MM.1S (cell line): ENCODE measurements at regions not wholly inside any gene's neighbourhood (a gene's known extent, or its start where the extent isn't known, plus 50 kb on each side); places are given as distances from the start of the nearest gene placed in this dataset.

Experiments used
- DNase-seq: peaks from one replicate; pipeline ENCODE4 v3.0.0-alpha.2; 2015
- H2AFZ ChIP-seq: fragments of 300-600 bp; sonication (generic); 2 replicates; pipeline ENCODE4 v1.6.0; 2016; ENCODE audit warnings: antibody characterized with exemption, low read length
- H3F3A ChIP-seq: fragments of 300-600 bp; sonication (generic); 2 replicates; pipeline ENCODE4 v1.6.1; 2016; ENCODE audit warnings: mild to moderate bottlenecking, antibody characterized with exemption, low read length, moderate library complexity, mixed read lengths; ENCODE audit not compliant: insufficient read depth
- H3K27ac ChIP-seq: fragments of 300-600 bp; sonication (generic); 2 replicates; pipeline ENCODE4 v1.5.1; 2016; ENCODE audit warnings: mild to moderate bottlenecking, low read length
- H3K27me3 ChIP-seq: fragments of 300-600 bp; sonication (generic); replicated peaks from 2 replicates; pipeline ENCODE4 v1.6.0; 2016; ENCODE audit warnings: low read length; ENCODE audit not compliant: insufficient read depth
- H3K36me3 ChIP-seq: fragments of 300-600 bp; sonication (generic); replicated peaks from 2 replicates; pipeline ENCODE4 v1.6.1; 2016; ENCODE audit warnings: mild to moderate bottlenecking, low read length, mixed read lengths; ENCODE audit not compliant: insufficient read depth
- H3K4me1 ChIP-seq: fragments of 300-600 bp; sonication (generic); 2 replicates; pipeline ENCODE4 v1.6.1; 2016; ENCODE audit warnings: low read length, mixed read lengths
- H3K4me2 ChIP-seq: fragments of 300-600 bp; sonication (generic); 2 replicates; pipeline ENCODE4 v1.6.0; 2016; ENCODE audit warnings: low read depth, low read length
- H3K4me3 ChIP-seq: fragments of 300-600 bp; sonication (generic); 2 replicates; pipeline ENCODE4 v1.5.1; 2016; ENCODE audit warnings: low read length, mixed read lengths
- H3K79me2 ChIP-seq: fragments of 300-600 bp; sonication (generic); 2 replicates; pipeline ENCODE4 v1.6.1; 2016; ENCODE audit warnings: mixed run types, low read length, mixed read lengths
- H3K9ac ChIP-seq: fragments of 300-600 bp; sonication (generic); 2 replicates; pipeline ENCODE4 v1.6.1; 2016; ENCODE audit warnings: low read length, mixed read lengths
- H3K9me2 ChIP-seq: fragments of 300-600 bp; sonication (generic); replicated peaks from 2 replicates; pipeline ENCODE4 v1.6.1; 2016; ENCODE audit warnings: mild to moderate bottlenecking, low read length, mixed read lengths; ENCODE audit not compliant: insufficient read depth
- H3K9me3 ChIP-seq: fragments of 300-600 bp; sonication (generic); replicated peaks from 2 replicates; pipeline ENCODE4 v1.6.1; 2016; ENCODE audit warnings: mild to moderate bottlenecking, low read length, mixed read lengths; ENCODE audit not compliant: insufficient read depth
- H4K20me1 ChIP-seq: fragments of 300-600 bp; sonication (generic); 2 replicates; pipeline ENCODE4 v1.6.1; 2016; ENCODE audit warnings: mild to moderate bottlenecking, low read length, moderate library complexity, mixed read lengths; ENCODE audit not compliant: insufficient read depth
- EZH2 ChIP-seq: fragments of 300-600 bp; sonication (generic); optimal IDR thresholded peaks from 2 replicates; pipeline ENCODE3; 2017; ENCODE audit warnings: low read depth, mild to moderate bottlenecking, antibody characterized with exemption, low read length, mixed read lengths
- EZH2phosphoT487 ChIP-seq: fragments of 300-600 bp; sonication (generic); IDR thresholded peaks from 2 replicates; pipeline ENCODE4 v1.6.1; 2018; ENCODE audit warnings: antibody characterized with exemption, low read length
- TF ChIP-seq, protein P1 (sequence below): fragments of 300-600 bp; sonication (generic); IDR thresholded peaks from 2 replicates; pipeline ENCODE4 v1.5.1; 2016; ENCODE audit warnings: antibody characterized with exemption, low read length, mixed read lengths

DNA sequence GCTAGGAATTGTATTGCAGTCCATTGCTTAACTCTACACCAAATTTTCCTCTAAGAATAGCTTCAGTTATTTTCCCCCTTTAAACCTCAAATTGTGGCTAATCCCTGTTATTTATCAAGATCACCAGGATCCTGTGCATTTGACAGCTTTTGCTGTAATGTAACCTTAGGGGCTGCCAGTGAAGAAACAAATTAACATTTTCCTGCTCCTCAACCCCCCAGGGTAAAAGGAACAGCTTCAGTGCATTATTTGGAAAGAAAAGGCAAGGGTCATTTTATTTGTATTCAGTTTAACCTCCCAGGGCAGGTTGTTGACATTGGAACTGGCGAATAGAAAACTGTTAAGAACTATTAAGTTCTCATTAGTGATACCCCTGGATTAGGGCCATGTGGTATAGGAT is 57.0 kb downstream of the PCDH20 start:
- TF ChIP-seq EZH2phosphoT487 (no peak), EZH2 (no peak)
- TF ChIP-seq, protein P1, sequence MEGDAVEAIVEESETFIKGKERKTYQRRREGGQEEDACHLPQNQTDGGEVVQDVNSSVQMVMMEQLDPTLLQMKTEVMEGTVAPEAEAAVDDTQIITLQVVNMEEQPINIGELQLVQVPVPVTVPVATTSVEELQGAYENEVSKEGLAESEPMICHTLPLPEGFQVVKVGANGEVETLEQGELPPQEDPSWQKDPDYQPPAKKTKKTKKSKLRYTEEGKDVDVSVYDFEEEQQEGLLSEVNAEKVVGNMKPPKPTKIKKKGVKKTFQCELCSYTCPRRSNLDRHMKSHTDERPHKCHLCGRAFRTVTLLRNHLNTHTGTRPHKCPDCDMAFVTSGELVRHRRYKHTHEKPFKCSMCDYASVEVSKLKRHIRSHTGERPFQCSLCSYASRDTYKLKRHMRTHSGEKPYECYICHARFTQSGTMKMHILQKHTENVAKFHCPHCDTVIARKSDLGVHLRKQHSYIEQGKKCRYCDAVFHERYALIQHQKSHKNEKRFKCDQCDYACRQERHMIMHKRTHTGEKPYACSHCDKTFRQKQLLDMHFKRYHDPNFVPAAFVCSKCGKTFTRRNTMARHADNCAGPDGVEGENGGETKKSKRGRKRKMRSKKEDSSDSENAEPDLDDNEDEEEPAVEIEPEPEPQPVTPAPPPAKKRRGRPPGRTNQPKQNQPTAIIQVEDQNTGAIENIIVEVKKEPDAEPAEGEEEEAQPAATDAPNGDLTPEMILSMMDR = no peak
- Histone ChIP-seq H3K4me2 (no peak overlapping the region), H3K9me3 (no peaks in the 10 kb centered on the region), H3K4me3 (no peak overlapping the region), H3K9me2 (no peaks in the 10 kb centered on the region), H3K9ac (no peak overlapping the region), H3K79me2 (no peaks in the 10 kb centered on the region), H3K4me1 (no peaks in the 10 kb centered on the region), H2AFZ (no peak overlapping the region), H3K36me3 (no peaks in the 10 kb centered on the region), H3K27me3 (no peaks in the 10 kb centered on the region), H3F3A (no peaks in the 10 kb centered on the region), H3K27ac (no peak overlapping the region), H4K20me1 (no peaks in the 10 kb centered on the region)
- DNase-seq = no peak

DNA sequence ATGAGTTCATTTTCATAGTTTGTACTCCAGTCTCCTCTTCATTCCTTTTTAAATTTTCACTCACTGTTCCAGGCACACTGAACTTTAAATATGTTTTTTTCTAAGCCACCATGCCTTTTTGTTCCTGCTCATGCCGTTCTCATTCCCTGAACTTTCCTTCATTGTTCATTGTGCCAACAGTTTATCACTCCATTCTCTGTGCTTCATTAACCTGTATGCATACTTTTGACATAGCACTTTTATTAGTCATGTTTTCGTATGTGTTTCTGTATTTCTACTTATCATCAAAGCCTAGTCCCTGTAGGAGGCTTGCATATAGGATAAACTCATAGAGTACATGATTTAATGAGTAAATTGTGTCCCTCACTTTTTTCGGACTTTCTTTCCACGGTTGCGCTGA is 65.3 kb downstream of the PCDH20 start:
- Histone ChIP-seq H3K9me3 (no peaks in the 10 kb centered on the region), H4K20me1 (no peaks in the 10 kb centered on the region), H3K27ac (no peak overlapping the region), H3K9me2 (no peaks in the 10 kb centered on the region), H3K4me3 (no peak overlapping the region), H3K4me1 (no peaks in the 10 kb centered on the region), H3F3A (no peaks in the 10 kb centered on the region), H3K79me2 (no peaks in the 10 kb centered on the region), H3K4me2 (no peak overlapping the region), H2AFZ (no peak overlapping the region), H3K27me3 (no peaks in the 10 kb centered on the region), H3K36me3 (no peaks in the 10 kb centered on the region), H3K9ac (no peak overlapping the region)
- TF ChIP-seq, protein P1 = no peak
- TF ChIP-seq EZH2phosphoT487 (no peak), EZH2 (no peak)
- no peak for DNase-seq

DNA sequence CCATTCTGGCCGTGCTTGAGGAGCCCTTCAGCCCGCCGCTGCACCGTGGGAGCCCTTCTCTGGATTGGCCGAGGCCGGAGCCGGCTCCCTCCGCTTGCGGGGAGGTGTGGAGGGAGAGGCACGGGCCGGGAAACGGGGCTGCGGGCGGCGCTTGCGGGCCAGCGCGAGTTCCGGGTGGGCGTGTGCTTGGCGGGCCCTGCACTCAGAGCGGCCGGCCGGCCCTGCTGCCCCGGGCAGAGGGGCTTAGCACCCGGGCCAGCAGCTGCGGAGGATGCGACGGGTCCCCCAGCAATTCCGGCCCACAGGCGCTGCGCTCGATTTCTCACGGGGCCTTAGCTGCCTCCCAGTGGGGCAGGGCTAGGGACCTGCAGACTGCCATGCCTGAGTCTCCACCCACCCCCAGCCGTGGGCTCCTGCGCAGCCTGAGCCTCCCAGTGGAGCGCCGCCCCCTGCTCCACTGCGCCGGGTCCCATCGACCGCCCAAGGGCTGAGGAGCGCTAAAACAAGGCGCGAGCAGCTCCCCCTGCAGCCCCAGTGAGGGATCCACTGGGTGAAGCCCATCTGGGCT is 76.5 kb downstream of the PCDH20 start:
- Histone ChIP-seq H3K9me3 (no peaks in the 10 kb centered on the region), H4K20me1 (no peaks in the 10 kb centered on the region), H3K4me1 (no peaks in the 10 kb centered on the region), H2AFZ (no peak overlapping the region), H3K27ac (no peak overlapping the region), H3K27me3 (no peaks in the 10 kb centered on the region), H3K9me2 (no peaks in the 10 kb centered on the region), H3K36me3 (no peaks in the 10 kb centered on the region), H3K4me3 (no peak overlapping the region), H3K79me2 (no peaks in the 10 kb centered on the region), H3F3A (no peaks in the 10 kb centered on the region), H3K4me2 (no peak overlapping the region), H3K9ac (no peak overlapping the region)
- no peak for DNase-seq
- no peak for TF ChIP-seq EZH2
- no peak for TF ChIP-seq EZH2phosphoT487
- TF ChIP-seq, protein P1 = no peak
